H1 (cell line): ENCODE measurements at regions not wholly inside any gene's neighbourhood (a gene's known extent, or its start where the extent isn't known, plus 50 kb on each side); places are given as distances from the start of the nearest gene placed in this dataset.

Experiments
- CTCF ChIA-PET: fragments of 300-600 bp; sonication (Branson Sonifier 250); formaldehyde crosslinking; loops from one replicate; lab custom pipeline; 2021; ENCODE audit not compliant: partially characterized antibody; lab: Charles Lee
- POLR2A ChIA-PET: fragments of 300-600 bp; sonication (Branson Sonifier 250); formaldehyde crosslinking; loops from one replicate; lab custom pipeline; 2021; ENCODE audit warnings: inconsistent platforms; ENCODE audit not compliant: partially characterized antibody; lab: Charles Lee
- DNase-seq, 2 experiments: peaks; one replicate each; pipeline versions ENCODE4 v3.0.0 to v3.0.0-alpha.2; 2010 to 2022; ENCODE audit warnings: low spot score in 2 of 2, low read depth in 1 of 2, mixed read lengths in 1 of 2
- FAIRE-seq: peaks from 2 replicates; lab custom pipeline; 2011; peaks lifted over from hg19 to GRCh38; lab: Jason Lieb, UNC
- H2AFZ ChIP-seq: 2 replicates; pipeline ENCODE4 v1.8.1; 2012; ENCODE audit warnings: low read length, inconsistent platforms
- H2AK5ac ChIP-seq: 2 replicates; pipeline ENCODE4 v1.6.1; 2013; ENCODE audit warnings: low read depth, low read length
- H2BK120ac ChIP-seq: replicated peaks from 2 replicates; pipeline ENCODE3; 2013; ENCODE audit warnings: low read depth, low read length, inconsistent platforms
- H2BK12ac ChIP-seq: 2 replicates; pipeline ENCODE4 v1.6.1; 2013; ENCODE audit warnings: low read depth, low read length
- H2BK15ac ChIP-seq: 2 replicates; pipeline ENCODE4 v1.6.1; 2013; ENCODE audit warnings: low read length
- H2BK20ac ChIP-seq: 2 replicates; pipeline ENCODE4 v1.6.1; 2013; ENCODE audit warnings: low read length
- H2BK5ac ChIP-seq: 2 replicates; pipeline ENCODE4 v1.6.1; 2013; ENCODE audit warnings: low read depth, low read length
- H3K14ac ChIP-seq: 2 replicates; pipeline ENCODE4 v1.6.1; 2013; ENCODE audit warnings: inconsistent platforms; ENCODE audit not compliant: insufficient read length
- H3K18ac ChIP-seq: 2 replicates; pipeline ENCODE4 v1.6.1; 2013; ENCODE audit warnings: low read length; ENCODE audit errors: extremely low read depth
- H3K23ac ChIP-seq: 2 replicates; pipeline ENCODE4 v1.6.1; 2013; ENCODE audit warnings: inconsistent platforms; ENCODE audit not compliant: insufficient read length
- H3K23me2 ChIP-seq: 2 replicates; pipeline ENCODE4 v1.6.1; 2013; ENCODE audit warnings: low read depth, low read length
- H3K27ac ChIP-seq: 2 replicates; pipeline ENCODE4 v1.6.1; 2011; ENCODE audit warnings: low read depth, low read length, inconsistent platforms
- H3K27me3 ChIP-seq, 4 experiments: replicated peaks in 1 of 4; 1 replicate in 1 of 4; 2 replicates in 3 of 4; pipeline versions ENCODE4 v1.6.1 to v1.8.1; 2011 to 2013; ENCODE audit warnings: low read length in 3 of 4, mild to moderate bottlenecking in 3 of 4, inconsistent platforms in 2 of 4, mixed read lengths in 2 of 4, moderate library complexity in 1 of 4; ENCODE audit not compliant: control insufficient read depth in 3 of 4, insufficient read depth in 3 of 4; ENCODE audit errors: extremely low read depth in 1 of 4
- H3K36me3 ChIP-seq, 4 experiments: 2 replicates each; pipeline versions ENCODE4 v1.6.1 to v1.8.1; 2011 to 2013; ENCODE audit warnings: mild to moderate bottlenecking in 4 of 4, low read length in 3 of 4, moderate library complexity in 2 of 4, control low read depth in 1 of 4, inconsistent platforms in 1 of 4; ENCODE audit not compliant: insufficient read depth in 4 of 4, control insufficient read depth in 2 of 4
- H3K4ac ChIP-seq: replicated peaks from 2 replicates; pipeline ENCODE3; 2013; ENCODE audit warnings: low read length, low read depth, mixed read lengths, inconsistent platforms; ENCODE audit not compliant: insufficient read length
- H3K4me1 ChIP-seq, 4 experiments: replicated peaks in 1 of 4; 1 replicate in 1 of 4; 2 replicates in 3 of 4; pipeline versions ENCODE4 v1.6.1 to v1.8.1; 2011 to 2013; ENCODE audit warnings: low read length in 3 of 4, inconsistent platforms in 2 of 4, mixed read lengths in 1 of 4; ENCODE audit not compliant: insufficient read depth in 4 of 4, control insufficient read depth in 3 of 4
- H3K4me2 ChIP-seq, 2 experiments: 2 replicates each; pipeline versions ENCODE4 v1.6.1 to v1.8.1; 2011 to 2013; ENCODE audit warnings: low read depth in 2 of 2, low read length in 2 of 2, control low read depth in 1 of 2, inconsistent platforms in 1 of 2, mild to moderate bottlenecking in 1 of 2; ENCODE audit not compliant: insufficient read depth in 1 of 2
- H3K4me3 ChIP-seq, 4 experiments: fragments of 200-600, 300-600 bp in 1 of 4; sonication (generic), shearing (Covaris generic), sonication (Bioruptor Twin) in 1 of 4; 2 replicates each; pipeline versions ENCODE4 v1.5.1 to v1.8.1; 2011 to 2016; ENCODE audit warnings: low read length in 4 of 4, low read depth in 3 of 4, control low read depth in 2 of 4, inconsistent platforms in 2 of 4, mild to moderate bottlenecking in 2 of 4, mixed read lengths in 1 of 4, moderate library complexity in 1 of 4; ENCODE audit not compliant: insufficient read depth in 2 of 4; ENCODE audit errors: extremely low read depth in 1 of 4
- H3K56ac ChIP-seq: replicated peaks from 2 replicates; pipeline ENCODE3; 2013; ENCODE audit warnings: low read depth, mild to moderate bottlenecking, mixed read lengths, low read length, inconsistent platforms; ENCODE audit not compliant: insufficient read length
- H3K79me1 ChIP-seq: 2 replicates; pipeline ENCODE4 v1.6.1; 2013; ENCODE audit warnings: low read depth, low read length, control low read depth
- H3K79me2 ChIP-seq, 2 experiments: 2 replicates each; pipeline versions ENCODE4 v1.6.1 to v1.8.1; 2012 to 2013; ENCODE audit warnings: low read length in 2 of 2, mild to moderate bottlenecking in 2 of 2, inconsistent platforms in 1 of 2; ENCODE audit not compliant: insufficient read depth in 2 of 2, control insufficient read depth in 1 of 2
- H3K9ac ChIP-seq, 4 experiments: replicated peaks in 1 of 4; 1 replicate in 1 of 4; 2 replicates in 3 of 4; pipeline versions ENCODE4 v1.6.1 to v1.8.1; 2011 to 2013; ENCODE audit warnings: low read depth in 3 of 4, low read length in 3 of 4, control low read depth in 2 of 4, mild to moderate bottlenecking in 2 of 4, moderate library complexity in 2 of 4, inconsistent platforms in 1 of 4; ENCODE audit errors: extremely low read depth in 1 of 4
- H3K9me3 ChIP-seq, 2 experiments: 2 replicates each; pipeline versions ENCODE4 v1.6.1 to v1.8.1; 2012 to 2013; ENCODE audit warnings: mild to moderate bottlenecking in 2 of 2, moderate library complexity in 2 of 2, control low read depth in 1 of 2, inconsistent platforms in 1 of 2, low read depth in 1 of 2, low read length in 1 of 2, mixed read lengths in 1 of 2; ENCODE audit not compliant: insufficient read depth in 2 of 2
- H4K20me1 ChIP-seq, 2 experiments: replicated peaks in 1 of 2; 2 replicates each; pipeline versions ENCODE3 to v1.8.1; 2011 to 2013; ENCODE audit warnings: inconsistent platforms in 2 of 2, low read length in 2 of 2, mild to moderate bottlenecking in 1 of 2; ENCODE audit not compliant: insufficient read depth in 2 of 2, control insufficient read depth in 1 of 2
- H4K5ac ChIP-seq: 2 replicates; pipeline ENCODE4 v1.6.1; 2013; ENCODE audit warnings: low read length, low read depth, mixed read lengths, inconsistent platforms; ENCODE audit not compliant: insufficient read length
- H4K8ac ChIP-seq: 2 replicates; pipeline ENCODE4 v1.8.0; 2013; ENCODE audit warnings: mild to moderate bottlenecking, moderate library complexity, low read length, inconsistent platforms; ENCODE audit not compliant: insufficient read depth; ENCODE audit errors: extremely low read depth
- H4K91ac ChIP-seq: replicated peaks from 2 replicates; pipeline ENCODE3; 2013; ENCODE audit warnings: low read length, mixed read lengths, inconsistent platforms; ENCODE audit not compliant: insufficient read length
- CBX8 ChIP-seq: fragments of 300-800, 300-1000 bp; sonication (generic); IDR thresholded peaks from 2 replicates; pipeline ENCODE4 v1.7.1; 2016; ENCODE audit warnings: low read depth, low read length, borderline replicate concordance
- JUN ChIP-seq: IDR thresholded peaks from 2 replicates; pipeline ENCODE4 v1.6.1; 2011; ENCODE audit warnings: low read depth, mild to moderate bottlenecking, improper control_type of control experiment, low read length
- MAX ChIP-seq: IDR thresholded peaks from 2 replicates; pipeline ENCODE4 v1.6.1; 2012; ENCODE audit warnings: inconsistent platforms
- NRF1 ChIP-seq: IDR thresholded peaks from 2 replicates; pipeline ENCODE4 v1.6.1; 2011; ENCODE audit warnings: mild to moderate bottlenecking, low read depth, low read length, improper control_type of control experiment
- RBBP5 ChIP-seq: IDR thresholded peaks from 2 replicates; pipeline ENCODE4 v1.7.1; 2012; ENCODE audit warnings: low read depth, mild to moderate bottlenecking, inconsistent platforms, low read length, moderate library complexity, borderline replicate concordance
- RXRA ChIP-seq: IDR thresholded peaks from 2 replicates; pipeline ENCODE4 v1.6.1; 2011; ENCODE audit warnings: low read depth, mild to moderate bottlenecking, low read length, moderate library complexity; ENCODE audit not compliant: insufficient read depth
- SIRT6 ChIP-seq: IDR thresholded peaks from one replicate; pipeline ENCODE4 v1.7.1; 2012; ENCODE audit warnings: low read length, inconsistent platforms
- WGBS, 2 experiments: shearing (Covaris generic) in 1 of 2; methylation state at CpG; one replicate each; pipeline versions ENCODE4 v1.1.6 to v1.1.7; 2013 to 2015; ENCODE audit warnings: low lambda C conversion rate in 2 of 2, mixed read lengths in 2 of 2, inconsistent platforms in 1 of 2, low coverage in 1 of 2, missing lambda C conversion rate in 1 of 2; ENCODE audit not compliant: insufficient replicate concordance in 2 of 2, insufficient coverage in 1 of 2, insufficient read length in 1 of 2; ENCODE audit errors: extremely low coverage in 1 of 2, missing lambda C conversion rate in 1 of 2; 5-methylcytosine and 5-hydroxymethylcytosine counted together
- TF ChIP-seq, protein P1 (sequence below): IDR thresholded peaks from 2 replicates; pipeline ENCODE4 v1.6.1; 2011; ENCODE audit warnings: low read length, improper control_type of control experiment

- Histone ChIP-seq H4K20me1 (no peaks in the 10 kb centered on the region), H2BK120ac (no peak overlapping the region), H3K4me1 (no peaks in the 10 kb centered on the region), H3K27me3 (no peaks in the 10 kb centered on the region), H2AK5ac (no peak overlapping the region), H3K9me3 (no peaks in the 10 kb centered on the region), H3K23me2 (no peaks in the 10 kb centered on the region), H3K27ac (no peak overlapping the region), H2AFZ (no peak overlapping the region), H2BK20ac (no peak overlapping the region), H3K79me2 (no peaks in the 10 kb centered on the region), H3K4me2 (no peak overlapping the region), H2BK15ac (no peak overlapping the region), H3K23ac (no peak overlapping the region), H3K56ac (no peak overlapping the region), H3K36me3 (no peaks in the 10 kb centered on the region), H4K5ac (no peak overlapping the region), H4K91ac (no peak overlapping the region), H3K4ac (no peak overlapping the region), H3K14ac (no peak overlapping the region), H2BK12ac (no peak overlapping the region), H3K9ac (no peak overlapping the region), H3K18ac (no peak overlapping the region)
- POLR2A ChIA-PET = interaction anchor here (1.0 kb wide), 1 partner anchor 82 kb away, joined by 3 read pairs; no protein-coding TSS in a partner anchor
- 70% methylated on average over 5 of the region's 5 CpGs; no CpG with 5 or more reads in 1 of the 2 experiments for WGBS, 2 experiments
- DNase-seq (no peak), FAIRE-seq (no peak)
- CTCF ChIA-PET = interaction anchor here (0.6 to 1.0 kb wide), 3 partner anchors 36 to 1540 kb away, joined by 3 to 4 read pairs (median 3); no protein-coding TSS in a partner anchor
- TF ChIP-seq NRF1 (no peak), JUN (no peak), SIRT6 (no peak), CBX8 (no peak), RXRA (no peak), MAX (no peak), RBBP5 (no peak)
- TF ChIP-seq, protein P1, sequence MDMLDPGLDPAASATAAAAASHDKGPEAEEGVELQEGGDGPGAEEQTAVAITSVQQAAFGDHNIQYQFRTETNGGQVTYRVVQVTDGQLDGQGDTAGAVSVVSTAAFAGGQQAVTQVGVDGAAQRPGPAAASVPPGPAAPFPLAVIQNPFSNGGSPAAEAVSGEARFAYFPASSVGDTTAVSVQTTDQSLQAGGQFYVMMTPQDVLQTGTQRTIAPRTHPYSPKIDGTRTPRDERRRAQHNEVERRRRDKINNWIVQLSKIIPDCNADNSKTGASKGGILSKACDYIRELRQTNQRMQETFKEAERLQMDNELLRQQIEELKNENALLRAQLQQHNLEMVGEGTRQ = no peak
- TF ChIP-seq, all 59 proteins: peak for 0
- Histone ChIP-seq H3K79me1 (no peaks in the 10 kb centered on the region), H4K8ac (no peak overlapping the region), H2BK5ac (no peak overlapping the region), H3K4me3 (no peak overlapping the region)
Observed at GRCh38 chr4:138789796-138790195, 225.8 kb upstream of the NOCT start.
